ENCODE measurements at regions not wholly inside any gene's neighbourhood (a gene's known extent, or its start where the extent isn't known, plus 50 kb on each side); places are given as distances from the start of the nearest gene placed in this dataset.
"Not testable (repeated sequence)": the region's sequence is repeated elsewhere in the genome, so short reads cannot be mapped to it uniquely, and the experiment has no call there.

- Histone ChIP-seq H3K9me3 (ENCODE audit: insufficient read depth, low read depth, low read length) (no peaks in the 10 kb centered on the region), H3K9me2 (replicated peaks; ENCODE audit: low read depth, low read length) (no peaks in the 10 kb centered on the region)
- TF ChIP-seq CTCF (conservative IDR thresholded peaks at IDR 0.05; ENCODE audit: low read length): no peak
Measured at GRCh38 chr10:83765731-83766130, 373.6 kb upstream of the GHITM start.

GRCh38 chr10:83769281-83769820 lies 370.0 kb upstream of the GHITM start:
- H3F3A ChIP-seq (ENCODE audit: low read depth): no peaks in the 10 kb centered on the region
- H3K9me3 ChIP-seq (ENCODE audit: insufficient read depth, low read depth, low read length): no peaks in the 10 kb centered on the region
- no peak overlapping the region for H3K9ac ChIP-seq (ENCODE audit: low read depth, low read length, poor library complexity, severe bottlenecking)
- H4K20me1 ChIP-seq (ENCODE audit: insufficient read depth, low read length, poor library complexity, severe bottlenecking): no peaks in the 10 kb centered on the region
- no peak overlapping the region for H2AFZ ChIP-seq (ENCODE audit: low read length)
- no peaks in the 10 kb centered on the region for H3K4me1 ChIP-seq (ENCODE audit: insufficient read depth, low read length, poor library complexity, severe bottlenecking)
- H3K4me2 ChIP-seq (ENCODE audit: low read depth, low read length, poor library complexity, severe bottlenecking): no peak overlapping the region
- no peaks in the 10 kb centered on the region for H3K79me2 ChIP-seq (ENCODE audit: insufficient read depth, low read length)
- TF ChIP-seq CTCF (conservative IDR thresholded peaks at IDR 0.05; ENCODE audit: low read length) (no peak), EZH2phosphoT487 (IDR thresholded peaks at IDR 0.05; ENCODE audit: borderline replicate concordance) (no peak)
- H3K36me3 ChIP-seq (ENCODE audit: insufficient read depth, low read length): no peaks in the 10 kb centered on the region
- H3K9me2 ChIP-seq (replicated peaks; ENCODE audit: low read depth, low read length): no peaks in the 10 kb centered on the region
- no peaks in the 10 kb centered on the region for H3K27me3 ChIP-seq (ENCODE audit: insufficient read depth, low read length, poor library complexity, severe bottlenecking)
- H3K4me3 ChIP-seq (ENCODE audit: low read length, poor library complexity, severe bottlenecking): no peak overlapping the region

More at GRCh38 chr10:83765731-83766130, 373.6 kb upstream of the GHITM start:
- Histone ChIP-seq H3K9ac (ENCODE audit: low read depth, low read length, poor library complexity, severe bottlenecking) (no peak overlapping the region), H2AFZ (ENCODE audit: low read length) (no peak overlapping the region), H3K4me2 (ENCODE audit: low read depth, low read length, poor library complexity, severe bottlenecking) (no peak overlapping the region), H3K27me3 (ENCODE audit: insufficient read depth, low read length, poor library complexity, severe bottlenecking) (no peaks in the 10 kb centered on the region), H4K20me1 (ENCODE audit: insufficient read depth, low read length, poor library complexity, severe bottlenecking) (no peaks in the 10 kb centered on the region), H3F3A (ENCODE audit: low read depth) (no peaks in the 10 kb centered on the region), H3K36me3 (ENCODE audit: insufficient read depth, low read length) (no peaks in the 10 kb centered on the region), H3K4me3 (ENCODE audit: low read length, poor library complexity, severe bottlenecking) (no peak overlapping the region), H3K79me2 (ENCODE audit: insufficient read depth, low read length) (no peaks in the 10 kb centered on the region), H3K4me1 (ENCODE audit: insufficient read depth, low read length, poor library complexity, severe bottlenecking) (no peaks in the 10 kb centered on the region)

- H3K4me3 ChIP-seq (ENCODE audit: low read length, poor library complexity, severe bottlenecking); H3K4me2 ChIP-seq (ENCODE audit: low read depth, low read length, poor library complexity, severe bottlenecking); H3K27me3 ChIP-seq (ENCODE audit: insufficient read depth, low read length, poor library complexity, severe bottlenecking); H4K20me1 ChIP-seq (ENCODE audit: insufficient read depth, low read length, poor library complexity, severe bottlenecking); H3K79me2 ChIP-seq (ENCODE audit: insufficient read depth, low read length); H3K9me3 ChIP-seq (ENCODE audit: insufficient read depth, low read depth, low read length); H2AFZ ChIP-seq (ENCODE audit: low read length); H3F3A ChIP-seq (ENCODE audit: low read depth); H3K9me2 ChIP-seq (replicated peaks; ENCODE audit: low read depth, low read length); H3K9ac ChIP-seq (ENCODE audit: low read depth, low read length, poor library complexity, severe bottlenecking); H3K4me1 ChIP-seq (ENCODE audit: insufficient read depth, low read length, poor library complexity, severe bottlenecking); H3K36me3 ChIP-seq (ENCODE audit: insufficient read depth, low read length): not testable (repeated sequence)
Measured at GRCh38 chr10:83786701-83787100, 352.6 kb upstream of the GHITM start.

GRCh38 chr10:83801983-83802382 lies 337.3 kb upstream of the GHITM start:
- Histone ChIP-seq H3K4me1 (ENCODE audit: insufficient read depth, low read length, poor library complexity, severe bottlenecking) (no peaks in the 10 kb centered on the region), H3K27me3 (ENCODE audit: insufficient read depth, low read length, poor library complexity, severe bottlenecking) (no peaks in the 10 kb centered on the region), H3K79me2 (ENCODE audit: insufficient read depth, low read length) (no peaks in the 10 kb centered on the region), H2AFZ (ENCODE audit: low read length) (no peak overlapping the region), H3K9me2 (replicated peaks; ENCODE audit: low read depth, low read length) (no peaks in the 10 kb centered on the region), H3K4me3 (ENCODE audit: low read length, poor library complexity, severe bottlenecking) (no peak overlapping the region), H3K9me3 (ENCODE audit: insufficient read depth, low read depth, low read length) (no peaks in the 10 kb centered on the region), H3K9ac (ENCODE audit: low read depth, low read length, poor library complexity, severe bottlenecking) (no peak overlapping the region), H4K20me1 (ENCODE audit: insufficient read depth, low read length, poor library complexity, severe bottlenecking) (no peaks in the 10 kb centered on the region), H3K36me3 (ENCODE audit: insufficient read depth, low read length) (no peaks in the 10 kb centered on the region), H3F3A (ENCODE audit: low read depth) (no peaks in the 10 kb centered on the region), H3K4me2 (ENCODE audit: low read depth, low read length, poor library complexity, severe bottlenecking) (no peak overlapping the region)
- TF ChIP-seq EZH2phosphoT487 (IDR thresholded peaks at IDR 0.05; ENCODE audit: borderline replicate concordance): no peak
- TF ChIP-seq CTCF (conservative IDR thresholded peaks at IDR 0.05; ENCODE audit: low read length): no peak

Data from Loucy (cell line).